ENCODE measurements at regions not wholly inside any gene's neighbourhood (a gene's known extent, or its start where the extent isn't known, plus 50 kb on each side); places are given as distances from the start of the nearest gene placed in this dataset.

DNA sequence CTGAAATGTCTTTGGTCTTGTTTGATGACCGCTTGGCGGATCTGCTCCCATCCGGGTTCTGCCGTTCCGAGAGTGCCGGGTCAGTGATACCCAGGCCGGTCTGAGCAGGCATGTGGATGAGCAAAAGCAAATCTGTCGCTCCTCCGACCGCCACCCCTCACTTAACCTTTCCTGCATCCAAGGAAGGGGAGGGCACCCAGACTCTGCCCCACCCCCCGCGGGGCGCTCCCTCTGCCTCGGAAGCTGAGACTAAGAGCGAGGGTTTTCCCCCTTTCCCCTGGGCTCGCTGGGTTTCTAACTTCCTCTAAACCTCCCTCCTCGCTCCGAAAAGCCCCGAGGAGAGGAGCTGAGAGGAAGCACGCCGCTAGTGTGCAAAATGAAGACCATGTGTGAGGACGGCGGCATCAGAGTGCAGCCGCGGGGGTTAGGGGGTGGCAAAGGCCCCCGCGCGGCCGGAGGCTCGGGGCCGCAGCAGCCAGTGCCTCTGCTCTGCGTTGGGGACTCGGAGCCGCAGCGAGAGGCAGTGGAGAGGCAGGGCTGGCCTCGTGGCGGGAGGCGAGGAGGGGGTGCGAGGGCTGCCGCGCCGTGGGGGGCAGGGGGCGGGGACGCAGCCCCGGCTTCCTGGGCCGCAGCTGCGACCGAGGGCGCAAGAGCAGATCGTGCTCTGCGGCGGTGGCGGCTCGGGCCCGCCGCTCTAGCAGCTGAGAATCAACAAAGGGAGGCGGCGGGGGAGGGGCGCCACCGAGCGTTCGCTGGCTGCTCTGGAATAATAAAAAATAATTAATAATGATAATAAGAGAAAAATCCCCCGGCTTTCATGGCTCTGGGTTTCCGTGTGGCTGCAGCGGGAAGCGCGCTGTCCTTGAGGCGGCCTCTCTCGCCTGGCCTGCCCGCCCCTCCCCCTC, 55.8 kb upstream of the BCOR start:
- Histone ChIP-seq H3K27me3 (ENCODE audit: control insufficient read depth in 1 of 2, insufficient read depth in 2 of 2, low read length in 2 of 2) (no peaks in the 10 kb centered on the region), H2AFZ (ENCODE audit: low read length) (no peak overlapping the region), H4K20me1 (ENCODE audit: insufficient read depth, low read length) (no peaks in the 10 kb centered on the region), H3K36me3 (replicated peaks in 1 of 2; ENCODE audit: control insufficient read depth in 1 of 2, insufficient read depth in 2 of 2, low read length in 2 of 2) (no peaks in the 10 kb centered on the region), H3K27ac (ENCODE audit: extremely low read length, insufficient read depth, low read length) (peak overlapping the region; percentile 95), H3K79me2 (ENCODE audit: insufficient read depth, low read length) (peaks cover 2% of the 10 kb centered on the region), H3K9ac (ENCODE audit: insufficient read depth, low read depth, low read length) (no peak overlapping the region), H3K9me3 (ENCODE audit: low read length) (no peaks in the 10 kb centered on the region), H3K4me3 (replicated peaks in 1 of 3; ENCODE audit: insufficient read depth in 1 of 3, low read depth in 2 of 3, low read length in 3 of 3) (peak overlapping the region in 2 of 3 experiments; percentile 33 to 58; a peak in 2 of 6 replicates), H3K4me2 (ENCODE audit: low read depth, low read length) (peak overlapping the region; percentile 12; the same call in 1 of the 2 replicates), H3K4me1 (ENCODE audit: insufficient read depth, low read length) (peaks cover 43% of the 10 kb centered on the region)
- in situ Hi-C loops (cut with HindIII; ENCODE audit: extremely low pct_ligation_motif_present, low pct_unique_long_range_greater_than_20kb): loop anchor here (5.0 kb wide), 2 partner anchors 46 to 141 kb away; no protein-coding TSS in a partner anchor
- intact Hi-C loops (cut with micrococcal nuclease; ENCODE audit: unreplicated experiment): loop anchor here (1.0 kb wide), 1 partner anchor 55 kb away; no protein-coding TSS in a partner anchor
- 43% methylated on average over 29 of the region's 70 CpGs for WGBS (ENCODE audit: low lambda C conversion rate)
- ATAC-seq (no peak), DNase-seq (ENCODE audit: low spot score) (no peak), FAIRE-seq (no peak)
- BruUV-seq (replicated peaks): no TSS peak
- ChIA-PET POLR2A (interaction anchor here (1.0 to 6.6 kb wide), 14 partner anchors 8 to 140 kb away, joined by 3 to 54 read pairs (median 22); partner anchors contain the start of gene BCOR), CTCF (ENCODE audit: low intra/inter-chr PET ratio, low total read pairs) (no interaction called here)
- TF ChIP-seq SYNCRIP (IDR thresholded peaks at IDR 0.05; ENCODE audit: insufficient read depth, low read depth, low read length) (no peak), AGO2 (optimal IDR thresholded peaks at IDR 0.05; ENCODE audit: low read depth, low read length) (peak; percentile 29), TP53 (CRISPR knock-in tag; conservative IDR thresholded peaks at IDR 0.05) (no peak), ZBTB33 (CRISPR knock-in tag; IDR thresholded peaks at IDR 0.05) (0 out of 2 replicates have a peak, but pooled peaks have one; percentile 16), MAZ (IDR thresholded peaks at IDR 0.05; ENCODE audit: borderline replicate concordance, low read depth, low read length) (no peak), MAZ (CRISPR knock-in tag; IDR thresholded peaks at IDR 0.05; ENCODE audit: low read depth) (0 out of 2 replicates have a peak, but pooled peaks have one; percentile 9), SALL1 (CRISPR knock-in tag; IDR thresholded peaks at IDR 0.05) (0 out of 2 replicates have a peak, but pooled peaks have one; percentile 1), ZNF687 (CRISPR knock-in tag; IDR thresholded peaks at IDR 0.05) (0 out of 2 replicates have a peak, but pooled peaks have one; percentile 28), HNRNPLL (IDR thresholded peaks at IDR 0.05; ENCODE audit: low read depth, low read length, poor library complexity, severe bottlenecking) (peak; percentile 51), SAP130 (CRISPR knock-in tag; IDR thresholded peaks at IDR 0.05; ENCODE audit: low read depth) (peak; percentile 13), MYNN (CRISPR knock-in tag; IDR thresholded peaks at IDR 0.05; ENCODE audit: low read depth) (no peak), GABPB1 (CRISPR knock-in tag; IDR thresholded peaks at IDR 0.05) (peak; percentile 25; the same call in 1 of the 2 replicates)

All from HepG2 (cell line).